H1 (cell line): ENCODE measurements at regions not wholly inside any gene's neighbourhood (a gene's known extent, or its start where the extent isn't known, plus 50 kb on each side); places are given as distances from the start of the nearest gene placed in this dataset.
A peak's percentile ranks its signal among the peaks of the same experiment; 100 is the strongest.

Source experiments
- ASH2L ChIP-seq: fragments of 200-600, 300-600 bp; sonication (generic); IDR thresholded peaks from one replicate; pipeline ENCODE4 v1.7.1; 2017; ENCODE audit warnings: low read length
- BACH1 ChIP-seq: IDR thresholded peaks from 2 replicates; pipeline ENCODE4 v1.6.1; 2012; ENCODE audit warnings: low read length, improper control_type of control experiment
- BRCA1 ChIP-seq: IDR thresholded peaks from 2 replicates; pipeline ENCODE4 v1.6.1; 2012; ENCODE audit warnings: low read depth, low read length, improper control_type of control experiment
- CBX8 ChIP-seq: fragments of 300-800, 300-1000 bp; sonication (generic); IDR thresholded peaks from 2 replicates; pipeline ENCODE4 v1.7.1; 2016; ENCODE audit warnings: low read depth, low read length, borderline replicate concordance
- CTBP2 ChIP-seq: IDR thresholded peaks from 2 replicates; pipeline ENCODE4 v1.7.0; 2011; ENCODE audit warnings: borderline replicate concordance, mild to moderate bottlenecking, moderate library complexity, mixed read lengths, low read length; ENCODE audit not compliant: insufficient read depth, insufficient read length
- E2F6 ChIP-seq: IDR thresholded peaks from 2 replicates; pipeline ENCODE4 v1.6.1; 2012; ENCODE audit warnings: inconsistent platforms
- EZH2 ChIP-seq: fragments of 200-600 bp; sonication (generic); IDR thresholded peaks from 2 replicates; pipeline ENCODE4 v1.7.1; 2012; ENCODE audit warnings: low read depth, mild to moderate bottlenecking, moderate library complexity, low read length, inconsistent platforms; ENCODE audit not compliant: severe bottlenecking
- GABPA ChIP-seq: IDR thresholded peaks from 2 replicates; pipeline ENCODE4 v1.6.1; 2011; ENCODE audit warnings: mild to moderate bottlenecking, low read length, moderate library complexity, borderline replicate concordance; ENCODE audit not compliant: insufficient read depth
- JUND ChIP-seq: IDR thresholded peaks from 2 replicates; pipeline ENCODE4 v1.6.1; 2011; ENCODE audit warnings: mild to moderate bottlenecking, improper control_type of control experiment, low read length
- KDM1A ChIP-seq: fragments of 200-600, 300-600 bp; sonication (generic); IDR thresholded peaks from 2 replicates; pipeline ENCODE4 v1.7.1; 2016; ENCODE audit warnings: mild to moderate bottlenecking, low read length, borderline replicate concordance
- MAFK ChIP-seq: IDR thresholded peaks from 2 replicates; pipeline ENCODE4 v1.6.1; 2012; ENCODE audit warnings: low read depth, mild to moderate bottlenecking, improper control_type of control experiment, low read length
- NANOG ChIP-seq: IDR thresholded peaks from 2 replicates; pipeline ENCODE4 v1.6.1; 2011; ENCODE audit warnings: low read length, low read depth, mild to moderate bottlenecking, inconsistent platforms; ENCODE audit not compliant: insufficient read depth, poor library complexity, severe bottlenecking
- NRF1 ChIP-seq: IDR thresholded peaks from 2 replicates; pipeline ENCODE4 v1.6.1; 2011; ENCODE audit warnings: mild to moderate bottlenecking, low read depth, low read length, improper control_type of control experiment
- POLR2AphosphoS5 ChIP-seq: IDR thresholded peaks from 2 replicates; pipeline ENCODE4 v1.6.1; 2011; ENCODE audit warnings: low read depth, low read length
- RBBP5 ChIP-seq: IDR thresholded peaks from 2 replicates; pipeline ENCODE4 v1.7.1; 2012; ENCODE audit warnings: low read depth, mild to moderate bottlenecking, inconsistent platforms, low read length, moderate library complexity, borderline replicate concordance
- RNF2 ChIP-seq: fragments of 200-900, 300-1000 bp; sonication (generic); IDR thresholded peaks from 2 replicates; pipeline ENCODE4 v1.7.1; 2016; ENCODE audit warnings: borderline replicate concordance, low read depth, mild to moderate bottlenecking, antibody characterized with exemption, low read length; ENCODE audit not compliant: poor library complexity, severe bottlenecking; ENCODE audit errors: missing control alignments
- RXRA ChIP-seq: IDR thresholded peaks from 2 replicates; pipeline ENCODE4 v1.6.1; 2011; ENCODE audit warnings: low read depth, mild to moderate bottlenecking, low read length, moderate library complexity; ENCODE audit not compliant: insufficient read depth
- SIN3A ChIP-seq, 2 experiments: IDR thresholded peaks in 1 of 2; conservative IDR thresholded peaks in 1 of 2; 2 replicates each; pipeline ENCODE4 v1.6.1; 2011 to 2012; ENCODE audit warnings: low read length in 2 of 2, improper control_type of control experiment in 1 of 2, low read depth in 1 of 2, mild to moderate bottlenecking in 1 of 2
- SIX5 ChIP-seq: IDR thresholded peaks from 2 replicates; pipeline ENCODE4 v1.6.1; 2011; ENCODE audit warnings: mild to moderate bottlenecking, low read depth, low read length
- TBP ChIP-seq: IDR thresholded peaks from 2 replicates; pipeline ENCODE4 v1.6.1; 2011; ENCODE audit warnings: low read depth, low read length, improper control_type of control experiment
- TEAD4 ChIP-seq: IDR thresholded peaks from 2 replicates; pipeline ENCODE4 v1.6.1; 2012; ENCODE audit warnings: low read depth, low read length, inconsistent platforms, mixed read lengths
- TF ChIP-seq, protein P1 (sequence below), 3 experiments: IDR thresholded peaks; 1 replicate in 2 of 3; 2 replicates in 1 of 3; pipeline versions ENCODE4 v1.5.1 to v1.6.1; 2011; ENCODE audit warnings: low read length in 3 of 3, mild to moderate bottlenecking in 3 of 3, inconsistent platforms in 2 of 3, low read depth in 1 of 3, moderate library complexity in 1 of 3; ENCODE audit not compliant: insufficient read depth in 1 of 3; ENCODE audit errors: control extremely low read depth in 1 of 3

DNA sequence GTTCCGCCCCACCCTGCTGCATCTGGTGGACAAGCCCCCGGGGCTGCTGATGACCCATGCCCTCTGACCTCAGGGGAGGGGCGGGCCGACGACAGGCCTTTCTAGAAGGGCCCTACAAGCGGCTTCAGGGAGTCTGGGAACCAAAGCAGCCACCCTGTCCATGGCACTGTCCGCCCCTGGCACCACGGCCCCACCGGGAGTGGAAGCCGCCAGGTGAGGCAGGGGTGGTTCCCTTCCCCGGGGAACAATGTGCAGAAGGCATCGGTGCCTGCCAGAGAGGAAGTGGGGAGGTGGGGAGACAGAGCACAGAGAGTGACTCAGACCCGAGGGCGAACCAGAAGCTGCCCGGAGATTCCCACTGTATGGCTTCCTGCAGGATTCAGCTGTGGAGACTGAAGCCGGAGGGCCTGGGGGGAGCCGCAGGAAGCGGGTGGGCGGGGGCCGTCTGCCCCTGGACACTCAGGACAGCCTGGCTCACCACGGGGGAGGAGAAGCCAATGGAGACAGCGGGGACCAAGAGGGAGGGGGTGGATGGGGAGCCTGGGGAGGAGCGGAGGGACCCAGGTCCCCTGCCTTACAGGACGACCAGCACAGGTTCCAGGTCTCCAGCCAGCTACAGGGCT lies 134.0 kb downstream of the TPRA1 start (continued):
- TF ChIP-seq GABPA (no peak), POLR2AphosphoS5 (no peak), BACH1 (no peak), RXRA (no peak), ASH2L (no peak), CBX8 (no peak), MAFK (no peak), SIX5 (no peak), NANOG (no peak), EZH2 (peak; percentile 73), TEAD4 (no peak), BRCA1 (no peak), JUND (no peak), E2F6 (no peak), SIN3A (conservative IDR thresholded peaks at IDR 0.05 in 1 of 2, IDR thresholded peaks at IDR 0.05 in 1 of 2; ENCODE audit: low read depth in 1 of 2, low read length in 2 of 2) (no peak), CTBP2 (peak; percentile 29), RBBP5 (no peak), KDM1A (no peak), TBP (no peak), RNF2 (peak; percentile 21), NRF1 (no peak)
- TF ChIP-seq, protein P1, sequence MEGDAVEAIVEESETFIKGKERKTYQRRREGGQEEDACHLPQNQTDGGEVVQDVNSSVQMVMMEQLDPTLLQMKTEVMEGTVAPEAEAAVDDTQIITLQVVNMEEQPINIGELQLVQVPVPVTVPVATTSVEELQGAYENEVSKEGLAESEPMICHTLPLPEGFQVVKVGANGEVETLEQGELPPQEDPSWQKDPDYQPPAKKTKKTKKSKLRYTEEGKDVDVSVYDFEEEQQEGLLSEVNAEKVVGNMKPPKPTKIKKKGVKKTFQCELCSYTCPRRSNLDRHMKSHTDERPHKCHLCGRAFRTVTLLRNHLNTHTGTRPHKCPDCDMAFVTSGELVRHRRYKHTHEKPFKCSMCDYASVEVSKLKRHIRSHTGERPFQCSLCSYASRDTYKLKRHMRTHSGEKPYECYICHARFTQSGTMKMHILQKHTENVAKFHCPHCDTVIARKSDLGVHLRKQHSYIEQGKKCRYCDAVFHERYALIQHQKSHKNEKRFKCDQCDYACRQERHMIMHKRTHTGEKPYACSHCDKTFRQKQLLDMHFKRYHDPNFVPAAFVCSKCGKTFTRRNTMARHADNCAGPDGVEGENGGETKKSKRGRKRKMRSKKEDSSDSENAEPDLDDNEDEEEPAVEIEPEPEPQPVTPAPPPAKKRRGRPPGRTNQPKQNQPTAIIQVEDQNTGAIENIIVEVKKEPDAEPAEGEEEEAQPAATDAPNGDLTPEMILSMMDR (IDR thresholded peaks at IDR 0.05; ENCODE audit: control extremely low read depth in 1 of 3, insufficient read depth in 1 of 3, low read depth in 1 of 3, low read length in 3 of 3): no peak
